SK-N-SH (cell line): ENCODE measurements at regions not wholly inside any gene's neighbourhood (a gene's known extent, or its start where the extent isn't known, plus 50 kb on each side); places are given as distances from the start of the nearest gene placed in this dataset.

ENCODE experiments used
- CTCF ChIA-PET: fragments of 300-600, 350-600 bp; formaldehyde crosslinking; extraction: SDS; loops from one replicate; lab custom pipeline; 2021; lab: Yijun Ruan, JAX
- POLR2A ChIA-PET: fragments of 350-600 bp; sonication (Branson Sonifier 250); formaldehyde crosslinking; extraction: SDS; loops from one replicate; lab custom pipeline; 2020; ENCODE audit warnings: antibody characterized with exemption, inconsistent platforms; lab: Yijun Ruan, JAX
- DNase-seq: peaks from one replicate; pipeline ENCODE4 v3.0.0; 2012
- H2AFZ ChIP-seq: fragments of 200-600 bp; sonication (generic); 2 replicates; pipeline ENCODE4 v1.8.1; 2016; ENCODE audit warnings: antibody characterized with exemption, mild to moderate bottlenecking, low read depth
- H3F3A ChIP-seq: fragments of 200-600 bp; sonication (generic); replicated peaks from 2 replicates; pipeline ENCODE3; 2016; ENCODE audit warnings: antibody characterized with exemption, mild to moderate bottlenecking; ENCODE audit not compliant: insufficient read depth
- H3K27ac ChIP-seq, 2 experiments: fragments of 200-500 bp in 1 of 2; fragments of 200-600 bp in 1 of 2; sonication (Bioruptor generic) in 1 of 2; sonication (generic), shearing (Covaris generic) in 1 of 2; 2 replicates each; pipeline versions ENCODE4 v1.5.1 to v1.6.1; 2014 to 2016; ENCODE audit warnings: low read depth in 2 of 2, inconsistent platforms in 1 of 2, low read length in 1 of 2, mild to moderate bottlenecking in 1 of 2, mixed read lengths in 1 of 2
- H3K27me3 ChIP-seq: fragments of 200-600 bp; sonication (generic), shearing (Covaris generic); 2 replicates; pipeline ENCODE4 v1.6.1; 2016; ENCODE audit warnings: mixed run types; ENCODE audit not compliant: insufficient read depth
- H3K36me3 ChIP-seq, 2 experiments: fragments of 200-500 bp in 1 of 2; fragments of 200-600 bp in 1 of 2; sonication (Bioruptor generic) in 1 of 2; sonication (generic) in 1 of 2; replicated peaks in 1 of 2; 2 replicates each; pipeline versions ENCODE3 to v1.5.1; 2014 to 2016; ENCODE audit warnings: low read length in 1 of 2, mild to moderate bottlenecking in 1 of 2; ENCODE audit not compliant: insufficient read depth in 2 of 2, control insufficient read depth in 1 of 2
- H3K4me1 ChIP-seq, 2 experiments: fragments of 200-500 bp in 1 of 2; fragments of 200-600 bp in 1 of 2; sonication (Bioruptor generic) in 1 of 2; sonication (generic), shearing (Covaris generic) in 1 of 2; 2 replicates each; pipeline versions ENCODE4 v1.5.1 to v1.6.1; 2014 to 2016; ENCODE audit warnings: low read depth in 1 of 2, low read length in 1 of 2, mixed run types in 1 of 2; ENCODE audit not compliant: insufficient read depth in 2 of 2, control insufficient read depth in 1 of 2
- H3K4me2 ChIP-seq: fragments of 200-600 bp; sonication (generic), shearing (Covaris generic); 2 replicates; pipeline ENCODE4 v1.6.1; 2017; ENCODE audit warnings: mixed run types
- H3K4me3 ChIP-seq, 2 experiments: fragments of 200-500 bp in 1 of 2; fragments of 200-600 bp in 1 of 2; sonication (Bioruptor generic) in 1 of 2; sonication (generic), shearing (Covaris generic) in 1 of 2; 2 replicates each; pipeline versions ENCODE4 v1.5.1 to v1.8.1; 2014 to 2016; ENCODE audit warnings: low read depth in 2 of 2, inconsistent platforms in 1 of 2, low read length in 1 of 2, mild to moderate bottlenecking in 1 of 2, mixed read lengths in 1 of 2, moderate library complexity in 1 of 2
- H3K79me2 ChIP-seq: fragments of 200-600 bp; sonication (generic); 2 replicates; pipeline ENCODE4 v1.8.1; 2017; ENCODE audit warnings: mild to moderate bottlenecking; ENCODE audit not compliant: insufficient read depth
- H3K9ac ChIP-seq: fragments of 200-600 bp; sonication (generic); 2 replicates; pipeline ENCODE4 v1.6.1; 2017; ENCODE audit warnings: mixed run types
- H3K9me2 ChIP-seq: fragments of 200-600 bp; sonication (generic); 2 replicates; pipeline ENCODE4 v1.6.1; 2017; ENCODE audit warnings: mixed run types
- H3K9me3 ChIP-seq: fragments of 200-600 bp; sonication (generic); 2 replicates; pipeline ENCODE4 v1.6.1; 2017; ENCODE audit warnings: mixed run types, mild to moderate bottlenecking, moderate library complexity
- H4K20me1 ChIP-seq: fragments of 200-600 bp; sonication (generic); 2 replicates; pipeline ENCODE4 v1.6.1; 2017; ENCODE audit warnings: mild to moderate bottlenecking, mixed run types; ENCODE audit not compliant: insufficient read depth
- CHD2 ChIP-seq: fragments of 150-350 bp; IDR thresholded peaks from 2 replicates; pipeline ENCODE4 v1.6.1; 2018; ENCODE audit warnings: low read length; ENCODE audit not compliant: partially characterized antibody
- ELF1 ChIP-seq: IDR thresholded peaks from 2 replicates; pipeline ENCODE4 v1.4.0; 2012
- FOXM1 ChIP-seq: IDR thresholded peaks from 2 replicates; pipeline ENCODE4 v1.4.0; 2012; ENCODE audit warnings: low read depth, mild to moderate bottlenecking
- NFIC ChIP-seq: IDR thresholded peaks from 2 replicates; pipeline ENCODE4 v1.4.0; 2012; ENCODE audit warnings: borderline replicate concordance
- REST ChIP-seq: IDR thresholded peaks from 2 replicates; pipeline ENCODE4 v1.6.1; 2012; ENCODE audit warnings: mild to moderate bottlenecking, low read depth, low read length, moderate library complexity
- TCF12 ChIP-seq: IDR thresholded peaks from 2 replicates; pipeline ENCODE4 v1.4.0; 2012
- TEAD4 ChIP-seq: IDR thresholded peaks from 2 replicates; pipeline ENCODE4 v1.4.0; 2012; ENCODE audit warnings: mild to moderate bottlenecking, borderline replicate concordance; ENCODE audit not compliant: insufficient read depth
- ZBTB33 ChIP-seq: IDR thresholded peaks from 2 replicates; pipeline ENCODE4 v1.4.0; 2012; ENCODE audit warnings: low read depth, borderline replicate concordance
- WGBS: methylation state at CpG from one replicate; pipeline ENCODE4 v1.1.6; 2017; ENCODE audit warnings: low lambda C conversion rate; 5-methylcytosine and 5-hydroxymethylcytosine counted together

GRCh38 chr18:71503222-71503621 lies 1040.9 kb downstream of the CBLN2 start:
- Histone ChIP-seq H3K27ac (no peak overlapping the region), H3F3A (no peaks in the 10 kb centered on the region), H3K4me2 (no peak overlapping the region), H3K4me3 (no peak overlapping the region), H2AFZ (no peak overlapping the region), H4K20me1 (no peaks in the 10 kb centered on the region), H3K27me3 (no peaks in the 10 kb centered on the region), H3K4me1 (no peaks in the 10 kb centered on the region), H3K9me3 (no peaks in the 10 kb centered on the region), H3K9ac (no peak overlapping the region), H3K36me3 (no peaks in the 10 kb centered on the region), H3K9me2 (no peaks in the 10 kb centered on the region), H3K79me2 (no peaks in the 10 kb centered on the region)
- ChIA-PET POLR2A (no interaction called here), CTCF (interaction anchor here (0.7 kb wide), 1 partner anchor 209 kb away, joined by 3 read pairs; no protein-coding TSS in a partner anchor)
- TF ChIP-seq TEAD4 (no peak), CHD2 (no peak), ZBTB33 (no peak), NFIC (no peak), FOXM1 (no peak)
- DNase-seq = no peak

- TF ChIP-seq ELF1 (no peak), REST (peak; percentile 79; the same call in 1 of the 2 replicates), TCF12 (no peak)
- WGBS = 62% methylated on average over 3 of the region's 3 CpGs
- H3K4me2 ChIP-seq = no peak overlapping the region
- no peaks in the 10 kb centered on the region for H3K27me3 ChIP-seq
- ChIA-PET POLR2A (no interaction called here), CTCF (no interaction called here)
- no peaks in the 10 kb centered on the region for H3K79me2 ChIP-seq
- DNase-seq = no peak
- H3K4me1 ChIP-seq = no peaks in the 10 kb centered on the region
- H3K4me3 ChIP-seq = no peak overlapping the region
- no peak overlapping the region for H3K27ac ChIP-seq
- H4K20me1 ChIP-seq = no peaks in the 10 kb centered on the region
- no peaks in the 10 kb centered on the region for H3F3A ChIP-seq
- no peaks in the 10 kb centered on the region for H3K9me2 ChIP-seq
- H3K9me3 ChIP-seq = no peaks in the 10 kb centered on the region
- no peak overlapping the region for H2AFZ ChIP-seq
- no peak overlapping the region for H3K9ac ChIP-seq
- H3K36me3 ChIP-seq = no peaks in the 10 kb centered on the region
Observed at GRCh38 chr18:71485611-71486010, 1058.5 kb downstream of the CBLN2 start.
